ENCODE measurements at regions not wholly inside any gene's neighbourhood (a gene's known extent, or its start where the extent isn't known, plus 50 kb on each side); places are given as distances from the start of the nearest gene placed in this dataset.

DNA sequence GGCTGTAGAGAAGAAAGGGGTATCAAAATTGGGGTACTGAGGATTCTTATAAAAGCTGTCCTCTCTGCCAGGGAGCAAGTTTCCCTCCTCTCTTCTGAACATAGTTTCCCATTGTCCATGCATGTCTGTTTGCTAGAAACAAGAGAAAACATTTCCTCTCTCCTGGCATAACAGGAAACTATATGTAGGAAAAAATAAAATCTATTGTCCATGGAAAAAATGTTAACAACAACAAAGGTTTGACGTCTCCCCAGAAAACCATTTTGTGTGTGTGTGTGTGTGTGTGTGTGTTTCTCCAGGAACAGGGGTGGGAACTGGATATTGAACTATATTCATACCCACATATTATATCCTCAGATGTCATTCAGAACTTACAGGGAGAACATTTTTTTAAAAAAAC, 107.2 kb downstream of the GASK1B start:
- peaks cover 0 to 4% of the 10 kb centered on the region in 2 donors for H3K9me3 Mint-ChIP-seq
- no peak overlapping the region for H3K27ac Mint-ChIP-seq
- no peaks in the 10 kb centered on the region for H3K36me3 Mint-ChIP-seq
- DNase-seq (ENCODE audit: low spot score in 2 of 2) (no peak), ATAC-seq (no peak)

GRCh38 chr4:158065176-158065575, 107.6 kb downstream of the GASK1B start:
- DNase-seq (ENCODE audit: low spot score in 2 of 2) (no peak), ATAC-seq (no peak)
- H3K9me3 Mint-ChIP-seq: peaks cover 0 to 4% of the 10 kb centered on the region in 2 donors
- H3K27ac Mint-ChIP-seq: no peak overlapping the region
- no peaks in the 10 kb centered on the region for H3K36me3 Mint-ChIP-seq

DNA sequence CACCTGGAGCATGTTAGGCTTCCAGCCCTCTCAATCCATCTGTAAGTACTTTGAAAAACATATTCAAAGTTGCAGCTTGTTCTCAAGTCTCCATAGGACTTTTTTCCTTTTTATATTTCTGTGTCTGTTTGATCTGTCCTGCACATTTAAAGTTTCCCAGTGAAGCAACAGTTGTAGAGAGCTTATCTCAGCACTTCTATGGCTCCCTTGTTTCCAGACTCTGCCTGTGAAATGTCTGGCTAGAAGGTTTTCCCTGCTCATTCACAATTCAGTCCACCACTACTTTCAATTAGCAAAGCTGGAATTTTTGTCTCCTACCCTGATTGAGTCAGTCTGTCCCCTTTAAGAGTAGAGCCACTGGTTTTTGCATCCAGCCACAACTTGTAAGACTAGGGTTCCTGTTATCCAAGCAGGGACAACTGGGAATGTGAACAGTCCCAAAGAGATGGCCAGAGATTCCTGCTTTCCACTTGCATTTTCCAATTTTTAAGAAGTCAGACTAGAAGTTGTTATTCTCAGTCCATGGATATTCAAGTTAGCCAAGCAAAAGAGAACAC, 116.1 kb downstream of the GASK1B start:
- ATAC-seq: no peak
- DNase-seq (ENCODE audit: low spot score in 2 of 2): no peak
- no peaks in the 10 kb centered on the region for H3K9me3 Mint-ChIP-seq
- H3K36me3 Mint-ChIP-seq: no peaks in the 10 kb centered on the region
- H3K27ac Mint-ChIP-seq: no peak overlapping the region

GRCh38 chr4:158055668-158056067, 117.2 kb downstream of the GASK1B start:
- ATAC-seq (no peak), DNase-seq (ENCODE audit: low spot score in 2 of 2) (no peak)
- H3K27ac Mint-ChIP-seq: no peak overlapping the region
- H3K36me3 Mint-ChIP-seq: no peaks in the 10 kb centered on the region
- H3K9me3 Mint-ChIP-seq: no peaks in the 10 kb centered on the region

GRCh38 chr4:158053801-158054200, 119.0 kb downstream of the GASK1B start:
- Mint-ChIP-seq H3K27ac (no peak overlapping the region), H3K36me3 (no peaks in the 10 kb centered on the region), H3K9me3 (no peaks in the 10 kb centered on the region)
- DNase-seq (ENCODE audit: low spot score in 2 of 2) (no peak), ATAC-seq (no peak)

GRCh38 chr4:158053086-158053485, 119.7 kb downstream of the GASK1B start:
- DNase-seq (ENCODE audit: low spot score in 2 of 2) (no peak), ATAC-seq (no peak)
- Mint-ChIP-seq H3K27ac (no peak overlapping the region), H3K36me3 (no peaks in the 10 kb centered on the region), H3K9me3 (peaks cover 0 to 4% of the 10 kb centered on the region in 2 donors)

GRCh38 chr4:158051401-158052235, 121.2 kb downstream of the GASK1B start:
- no peak overlapping the region for H3K27ac Mint-ChIP-seq
- no peak for ATAC-seq
- H3K36me3 Mint-ChIP-seq: no peaks in the 10 kb centered on the region
- peaks cover 0 to 5% of the 10 kb centered on the region in 2 donors for H3K9me3 Mint-ChIP-seq
- DNase-seq (ENCODE audit: low spot score in 2 of 2): no peak

GRCh38 chr4:158050942-158051341, 121.9 kb downstream of the GASK1B start:
- H3K9me3 Mint-ChIP-seq: peaks cover 3 to 5% of the 10 kb centered on the region in 2 donors
- H3K27ac Mint-ChIP-seq: peak overlapping the region in 1 of 2 donors; percentile 25
- ATAC-seq (no peak), DNase-seq (ENCODE audit: low spot score in 2 of 2) (no peak)
- no peaks in the 10 kb centered on the region for H3K36me3 Mint-ChIP-seq

DNA sequence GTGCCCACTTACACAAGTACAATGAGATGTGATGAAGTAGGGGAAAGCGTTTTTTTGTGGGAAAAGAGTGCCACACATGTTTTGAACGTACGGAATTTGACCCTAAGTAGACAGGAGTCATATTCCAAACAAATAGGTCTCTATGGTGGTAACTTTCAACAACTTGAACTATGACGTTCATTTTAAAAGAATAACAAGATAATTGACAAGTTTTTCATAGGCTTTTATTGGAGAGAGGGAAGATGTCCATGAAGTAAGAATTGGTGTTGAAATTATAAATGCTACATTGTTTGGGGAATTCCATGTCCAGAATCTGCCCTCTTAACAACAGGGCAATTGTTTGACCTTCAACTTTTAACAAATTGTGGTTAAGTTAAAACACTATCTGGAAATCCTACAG, 126.5 kb downstream of the GASK1B start:
- ATAC-seq (no peak), DNase-seq (ENCODE audit: low spot score in 2 of 2) (no peak)
- Mint-ChIP-seq H3K36me3 (no peaks in the 10 kb centered on the region), H3K27ac (no peak overlapping the region), H3K9me3 (peaks cover 3 to 16% of the 10 kb centered on the region in 2 donors)

DNA sequence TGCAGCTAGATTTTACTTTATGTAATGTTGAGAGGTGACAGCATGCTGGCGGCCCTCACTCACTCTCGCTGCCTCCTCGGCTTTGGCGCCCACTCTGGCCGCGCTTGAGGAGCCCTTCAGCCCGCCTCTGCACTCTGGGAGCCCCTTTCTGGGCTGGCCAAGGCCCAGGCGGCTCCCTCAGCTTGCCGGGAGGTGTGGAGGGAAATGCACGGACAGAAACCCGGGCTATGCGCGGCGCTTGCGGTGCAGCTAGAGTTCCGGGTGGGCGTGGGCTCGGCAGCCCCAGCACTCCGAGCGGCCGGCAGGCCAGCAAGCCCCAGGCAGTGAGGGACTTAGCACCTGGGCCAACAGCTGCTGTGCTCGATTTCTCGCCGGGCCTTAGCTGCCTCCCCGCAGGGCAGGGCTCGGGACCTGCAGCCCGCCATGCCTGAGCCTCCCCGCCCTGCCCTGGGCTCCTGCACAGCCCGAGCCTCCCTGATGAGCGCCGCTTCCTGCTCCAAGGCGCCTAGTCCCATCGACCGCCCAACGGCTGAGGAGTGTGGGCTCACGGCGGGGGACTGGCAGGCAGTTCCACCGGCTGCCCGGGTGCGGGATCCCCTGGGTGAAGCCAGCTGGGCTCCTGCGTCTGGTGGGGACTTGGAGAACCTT, 128.7 kb downstream of the GASK1B start:
- Mint-ChIP-seq H3K36me3 (peaks cover 0 to 4% of the 10 kb centered on the region in 2 donors), H3K9me3 (peaks cover 3 to 29% of the 10 kb centered on the region in 2 donors), H3K27ac (no peak overlapping the region)
- ATAC-seq (no peak), DNase-seq (ENCODE audit: low spot score in 2 of 2) (no peak)

- DNase-seq (ENCODE audit: low spot score in 2 of 2) (no peak), ATAC-seq (no peak)
- Mint-ChIP-seq H3K27ac (no peak overlapping the region), H3K9me3 (peaks cover 3 to 31% of the 10 kb centered on the region in 2 donors), H3K36me3 (peaks cover 0 to 4% of the 10 kb centered on the region in 2 donors)
Measured at GRCh38 chr4:158042591-158043030, 130.2 kb downstream of the GASK1B start.

DNA sequence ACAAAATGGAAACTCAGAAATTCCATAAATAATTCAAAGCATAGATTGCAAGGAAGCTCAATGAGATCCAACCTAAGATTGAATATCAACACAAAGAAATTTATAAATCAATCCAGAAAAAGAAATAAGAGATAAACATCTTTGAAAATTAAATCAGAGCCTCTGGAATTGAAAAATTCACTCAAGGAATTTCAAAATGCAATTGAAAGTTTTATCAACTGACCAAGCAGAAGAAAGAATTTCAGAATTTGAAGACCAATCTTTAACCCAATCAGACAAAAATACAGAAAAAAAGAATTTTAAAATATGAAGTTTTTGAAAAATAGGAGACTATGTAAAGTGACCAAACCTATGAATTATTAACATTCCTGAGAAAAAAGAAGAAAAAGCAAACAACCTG, 134.1 kb downstream of the GASK1B start:
- H3K9me3 Mint-ChIP-seq: peaks cover 0 to 33% of the 10 kb centered on the region in 2 donors
- DNase-seq (ENCODE audit: low spot score in 2 of 2) (no peak), ATAC-seq (no peak)
- peaks cover 0 to 4% of the 10 kb centered on the region in 2 donors for H3K36me3 Mint-ChIP-seq
- no peak overlapping the region for H3K27ac Mint-ChIP-seq

- Mint-ChIP-seq H3K27ac (no peak overlapping the region), H3K36me3 (peaks cover 0 to 4% of the 10 kb centered on the region in 2 donors), H3K9me3 (peaks cover 0 to 26% of the 10 kb centered on the region in 2 donors)
- ATAC-seq (no peak), DNase-seq (ENCODE audit: low spot score in 2 of 2) (no peak)
Measured at GRCh38 chr4:158036998-158037397, 135.8 kb downstream of the GASK1B start.

DNA sequence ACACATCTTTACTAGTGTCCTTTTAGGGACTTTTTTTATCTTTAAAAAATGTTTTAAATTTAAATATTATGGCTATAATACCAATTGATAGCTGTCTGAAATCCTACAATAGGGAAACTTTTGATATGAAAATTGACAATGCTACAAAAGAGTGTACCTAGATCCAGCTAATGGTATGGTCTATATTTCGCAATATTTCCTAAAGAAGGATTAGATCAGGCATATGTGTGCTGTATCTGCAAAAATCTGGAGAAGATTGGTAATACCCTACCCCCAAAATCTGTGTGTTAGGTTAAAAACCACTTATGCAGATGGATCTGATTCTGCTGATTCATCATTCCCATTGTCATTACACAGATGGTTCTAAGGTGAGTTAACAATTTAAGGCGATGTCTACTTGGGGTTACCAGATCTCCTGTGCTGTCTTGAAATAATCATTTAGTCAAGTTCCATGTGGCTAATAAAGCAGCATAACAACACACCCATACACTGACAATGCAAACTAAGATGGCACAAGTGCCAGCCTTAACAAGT, 137.1 kb downstream of the GASK1B start:
- Mint-ChIP-seq H3K27ac (no peak overlapping the region), H3K9me3 (peaks cover 0 to 21% of the 10 kb centered on the region in 2 donors), H3K36me3 (peaks cover 0 to 4% of the 10 kb centered on the region in 2 donors)
- ATAC-seq (no peak), DNase-seq (ENCODE audit: low spot score in 2 of 2) (no peak)

DNA sequence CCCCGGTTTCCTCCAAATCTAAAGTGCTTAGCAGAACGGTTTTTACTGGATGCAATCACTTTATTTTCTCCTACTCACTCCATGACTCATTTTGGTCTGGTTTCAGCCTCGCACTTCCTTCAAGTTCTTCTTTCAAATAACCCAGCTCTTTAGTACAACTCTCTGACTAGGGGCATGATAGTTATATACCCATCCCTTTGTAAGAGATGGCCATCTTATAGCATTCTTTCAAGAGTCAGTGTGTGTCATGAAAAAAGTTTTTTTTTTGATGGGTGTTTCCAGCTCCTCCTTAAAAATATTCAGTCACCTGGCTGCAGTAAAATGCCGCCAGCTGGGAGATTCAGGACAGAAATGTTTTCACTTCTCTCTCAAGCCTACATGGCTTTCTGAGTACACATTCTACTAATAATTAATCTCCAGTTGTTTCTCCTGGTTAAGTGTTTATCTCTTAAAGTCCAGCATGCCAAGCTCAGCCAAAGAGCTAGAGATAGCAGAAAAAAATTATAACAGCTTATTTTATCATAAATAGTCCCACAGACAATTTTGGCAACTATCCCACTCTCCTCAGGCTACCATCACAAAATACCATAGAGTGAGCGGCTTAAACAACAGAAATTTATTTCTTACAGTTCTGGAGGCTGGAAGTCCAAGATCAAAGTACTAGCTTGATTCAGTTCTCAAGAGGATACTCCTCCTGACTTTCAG, 139.3 kb downstream of the GASK1B start:
- Mint-ChIP-seq H3K36me3 (no peaks in the 10 kb centered on the region), H3K9me3 (peaks cover 10 to 18% of the 10 kb centered on the region in 2 donors), H3K27ac (no peak overlapping the region)
- no peak for DNase-seq (ENCODE audit: low spot score in 2 of 2)
- no peak for ATAC-seq

DNA sequence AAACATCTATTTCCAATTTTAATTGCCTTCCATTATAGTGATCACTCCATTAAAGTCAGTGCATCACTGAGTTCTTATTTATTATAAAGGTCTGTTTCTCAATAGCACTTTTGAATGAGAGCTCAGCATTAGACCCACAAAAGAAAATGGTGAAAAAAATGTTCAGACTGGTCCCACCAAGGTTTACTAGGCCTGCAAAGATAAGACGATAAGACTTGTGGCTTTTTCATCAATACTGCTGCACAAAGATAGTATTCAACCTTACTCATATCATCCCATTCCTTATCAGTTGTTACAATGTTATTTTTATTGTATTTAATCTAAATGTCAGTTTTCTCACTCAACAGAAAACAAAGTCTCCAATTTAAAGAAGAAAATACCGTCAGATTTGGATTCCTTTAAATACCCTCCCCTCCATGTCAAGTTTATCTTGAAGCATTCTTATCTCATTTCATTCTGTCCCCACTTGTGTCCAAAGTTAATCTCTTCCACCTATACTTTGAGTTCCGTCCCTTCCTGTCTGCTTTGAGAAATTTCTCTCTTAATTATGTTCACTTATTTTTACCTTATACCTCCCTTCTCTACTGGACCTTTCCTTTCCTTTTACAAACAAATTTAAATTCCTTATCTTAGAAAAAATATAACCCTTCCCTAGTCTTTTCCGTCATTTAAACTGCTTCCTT, 140.0 kb downstream of the GASK1B start:
- Mint-ChIP-seq H3K9me3 (peaks cover 14 to 18% of the 10 kb centered on the region in 2 donors), H3K27ac (no peak overlapping the region), H3K36me3 (no peaks in the 10 kb centered on the region)
- DNase-seq (ENCODE audit: low spot score in 2 of 2) (no peak), ATAC-seq (no peak)
